ENCODE measurements at regions not wholly inside any gene's neighbourhood (a gene's known extent, or its start where the extent isn't known, plus 50 kb on each side); places are given as distances from the start of the nearest gene placed in this dataset.

DNA sequence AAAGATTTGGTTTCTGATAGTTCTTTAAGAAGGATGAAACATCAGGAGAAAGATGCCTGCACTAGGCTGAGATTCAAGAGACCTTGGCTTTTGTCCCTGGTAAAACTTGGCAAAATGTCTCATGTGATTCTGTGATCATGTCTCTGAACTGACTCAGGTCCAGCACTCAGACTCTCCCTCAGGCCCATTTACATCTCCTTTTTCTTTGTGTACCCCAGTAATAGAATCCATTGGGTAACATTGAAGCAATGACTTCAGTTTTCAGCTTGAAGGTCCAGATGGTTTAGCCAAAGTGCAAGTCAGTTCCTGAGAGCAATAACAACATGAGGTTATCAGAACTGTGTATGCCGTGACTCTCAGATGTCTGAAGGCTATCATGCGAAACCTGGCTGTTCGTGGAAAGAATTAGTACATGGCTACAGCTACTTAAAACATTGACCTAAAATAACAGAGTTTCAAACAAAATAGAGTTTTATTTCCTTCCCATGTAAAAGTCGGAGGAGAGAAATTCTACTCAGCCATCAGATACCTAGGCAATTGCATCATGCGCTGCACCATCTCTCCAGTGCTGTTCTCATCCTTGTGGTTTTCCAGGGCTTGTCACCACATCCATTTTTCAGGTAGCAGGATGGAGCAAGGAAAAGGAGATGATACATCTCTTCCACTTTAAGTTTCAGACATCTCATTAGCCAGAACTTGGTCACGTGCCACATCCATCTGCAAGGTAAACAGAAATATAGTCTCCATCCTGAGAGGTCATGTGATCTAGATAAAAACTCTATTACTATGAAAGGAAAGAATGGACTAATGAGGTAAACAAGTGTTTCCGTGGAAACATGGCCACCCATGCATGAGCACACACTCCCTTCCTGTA is 117.3 kb downstream of the POSTN start:
- TF ChIP-seq POLR2AphosphoS5 (IDR thresholded peaks at IDR 0.05) (no peak), EP300 (IDR thresholded peaks at IDR 0.05) (no peak)

Measured in sigmoid colon (tissue), 4 donors.